H1 (cell line): ENCODE measurements at regions not wholly inside any gene's neighbourhood (a gene's known extent, or its start where the extent isn't known, plus 50 kb on each side); places are given as distances from the start of the nearest gene placed in this dataset.

Source experiments
- CTCF ChIA-PET: fragments of 300-600 bp; sonication (Branson Sonifier 250); formaldehyde crosslinking; loops from one replicate; lab custom pipeline; 2021; ENCODE audit not compliant: partially characterized antibody; lab: Charles Lee
- POLR2A ChIA-PET: fragments of 300-600 bp; sonication (Branson Sonifier 250); formaldehyde crosslinking; loops from one replicate; lab custom pipeline; 2021; ENCODE audit warnings: inconsistent platforms; ENCODE audit not compliant: partially characterized antibody; lab: Charles Lee
- DNase-seq, 2 experiments: peaks; one replicate each; pipeline versions ENCODE4 v3.0.0 to v3.0.0-alpha.2; 2010 to 2022; ENCODE audit warnings: low spot score in 2 of 2, low read depth in 1 of 2, mixed read lengths in 1 of 2
- FAIRE-seq: peaks from 2 replicates; lab custom pipeline; 2011; peaks lifted over from hg19 to GRCh38; lab: Jason Lieb, UNC
- H2AFZ ChIP-seq: 2 replicates; pipeline ENCODE4 v1.8.1; 2012; ENCODE audit warnings: low read length, inconsistent platforms
- H2AK5ac ChIP-seq: 2 replicates; pipeline ENCODE4 v1.6.1; 2013; ENCODE audit warnings: low read depth, low read length
- H2BK120ac ChIP-seq: replicated peaks from 2 replicates; pipeline ENCODE3; 2013; ENCODE audit warnings: low read depth, low read length, inconsistent platforms
- H2BK12ac ChIP-seq: 2 replicates; pipeline ENCODE4 v1.6.1; 2013; ENCODE audit warnings: low read depth, low read length
- H2BK15ac ChIP-seq: 2 replicates; pipeline ENCODE4 v1.6.1; 2013; ENCODE audit warnings: low read length
- H2BK20ac ChIP-seq: 2 replicates; pipeline ENCODE4 v1.6.1; 2013; ENCODE audit warnings: low read length
- H2BK5ac ChIP-seq: 2 replicates; pipeline ENCODE4 v1.6.1; 2013; ENCODE audit warnings: low read depth, low read length
- H3K14ac ChIP-seq: 2 replicates; pipeline ENCODE4 v1.6.1; 2013; ENCODE audit warnings: inconsistent platforms; ENCODE audit not compliant: insufficient read length
- H3K18ac ChIP-seq: 2 replicates; pipeline ENCODE4 v1.6.1; 2013; ENCODE audit warnings: low read length; ENCODE audit errors: extremely low read depth
- H3K23ac ChIP-seq: 2 replicates; pipeline ENCODE4 v1.6.1; 2013; ENCODE audit warnings: inconsistent platforms; ENCODE audit not compliant: insufficient read length
- H3K23me2 ChIP-seq: 2 replicates; pipeline ENCODE4 v1.6.1; 2013; ENCODE audit warnings: low read depth, low read length
- H3K27ac ChIP-seq: 2 replicates; pipeline ENCODE4 v1.6.1; 2011; ENCODE audit warnings: low read depth, low read length, inconsistent platforms
- H3K27me3 ChIP-seq, 4 experiments: replicated peaks in 1 of 4; 1 replicate in 1 of 4; 2 replicates in 3 of 4; pipeline versions ENCODE4 v1.6.1 to v1.8.1; 2011 to 2013; ENCODE audit warnings: low read length in 3 of 4, mild to moderate bottlenecking in 3 of 4, inconsistent platforms in 2 of 4, mixed read lengths in 2 of 4, moderate library complexity in 1 of 4; ENCODE audit not compliant: control insufficient read depth in 3 of 4, insufficient read depth in 3 of 4; ENCODE audit errors: extremely low read depth in 1 of 4
- H3K36me3 ChIP-seq, 4 experiments: 2 replicates each; pipeline versions ENCODE4 v1.6.1 to v1.8.1; 2011 to 2013; ENCODE audit warnings: mild to moderate bottlenecking in 4 of 4, low read length in 3 of 4, moderate library complexity in 2 of 4, control low read depth in 1 of 4, inconsistent platforms in 1 of 4; ENCODE audit not compliant: insufficient read depth in 4 of 4, control insufficient read depth in 2 of 4
- H3K4ac ChIP-seq: replicated peaks from 2 replicates; pipeline ENCODE3; 2013; ENCODE audit warnings: low read length, low read depth, mixed read lengths, inconsistent platforms; ENCODE audit not compliant: insufficient read length
- H3K4me1 ChIP-seq, 4 experiments: replicated peaks in 1 of 4; 1 replicate in 1 of 4; 2 replicates in 3 of 4; pipeline versions ENCODE4 v1.6.1 to v1.8.1; 2011 to 2013; ENCODE audit warnings: low read length in 3 of 4, inconsistent platforms in 2 of 4, mixed read lengths in 1 of 4; ENCODE audit not compliant: insufficient read depth in 4 of 4, control insufficient read depth in 3 of 4
- H3K4me2 ChIP-seq, 2 experiments: 2 replicates each; pipeline versions ENCODE4 v1.6.1 to v1.8.1; 2011 to 2013; ENCODE audit warnings: low read depth in 2 of 2, low read length in 2 of 2, control low read depth in 1 of 2, inconsistent platforms in 1 of 2, mild to moderate bottlenecking in 1 of 2; ENCODE audit not compliant: insufficient read depth in 1 of 2
- H3K4me3 ChIP-seq, 4 experiments: fragments of 200-600, 300-600 bp in 1 of 4; sonication (generic), shearing (Covaris generic), sonication (Bioruptor Twin) in 1 of 4; 2 replicates each; pipeline versions ENCODE4 v1.5.1 to v1.8.1; 2011 to 2016; ENCODE audit warnings: low read length in 4 of 4, low read depth in 3 of 4, control low read depth in 2 of 4, inconsistent platforms in 2 of 4, mild to moderate bottlenecking in 2 of 4, mixed read lengths in 1 of 4, moderate library complexity in 1 of 4; ENCODE audit not compliant: insufficient read depth in 2 of 4; ENCODE audit errors: extremely low read depth in 1 of 4
- H3K56ac ChIP-seq: replicated peaks from 2 replicates; pipeline ENCODE3; 2013; ENCODE audit warnings: low read depth, mild to moderate bottlenecking, mixed read lengths, low read length, inconsistent platforms; ENCODE audit not compliant: insufficient read length
- H3K79me1 ChIP-seq: 2 replicates; pipeline ENCODE4 v1.6.1; 2013; ENCODE audit warnings: low read depth, low read length, control low read depth
- H3K79me2 ChIP-seq, 2 experiments: 2 replicates each; pipeline versions ENCODE4 v1.6.1 to v1.8.1; 2012 to 2013; ENCODE audit warnings: low read length in 2 of 2, mild to moderate bottlenecking in 2 of 2, inconsistent platforms in 1 of 2; ENCODE audit not compliant: insufficient read depth in 2 of 2, control insufficient read depth in 1 of 2
- H3K9ac ChIP-seq, 4 experiments: replicated peaks in 1 of 4; 1 replicate in 1 of 4; 2 replicates in 3 of 4; pipeline versions ENCODE4 v1.6.1 to v1.8.1; 2011 to 2013; ENCODE audit warnings: low read depth in 3 of 4, low read length in 3 of 4, control low read depth in 2 of 4, mild to moderate bottlenecking in 2 of 4, moderate library complexity in 2 of 4, inconsistent platforms in 1 of 4; ENCODE audit errors: extremely low read depth in 1 of 4
- H3K9me3 ChIP-seq, 2 experiments: 2 replicates each; pipeline versions ENCODE4 v1.6.1 to v1.8.1; 2012 to 2013; ENCODE audit warnings: mild to moderate bottlenecking in 2 of 2, moderate library complexity in 2 of 2, control low read depth in 1 of 2, inconsistent platforms in 1 of 2, low read depth in 1 of 2, low read length in 1 of 2, mixed read lengths in 1 of 2; ENCODE audit not compliant: insufficient read depth in 2 of 2
- H4K20me1 ChIP-seq, 2 experiments: replicated peaks in 1 of 2; 2 replicates each; pipeline versions ENCODE3 to v1.8.1; 2011 to 2013; ENCODE audit warnings: inconsistent platforms in 2 of 2, low read length in 2 of 2, mild to moderate bottlenecking in 1 of 2; ENCODE audit not compliant: insufficient read depth in 2 of 2, control insufficient read depth in 1 of 2
- H4K5ac ChIP-seq: 2 replicates; pipeline ENCODE4 v1.6.1; 2013; ENCODE audit warnings: low read length, low read depth, mixed read lengths, inconsistent platforms; ENCODE audit not compliant: insufficient read length
- H4K8ac ChIP-seq: 2 replicates; pipeline ENCODE4 v1.8.0; 2013; ENCODE audit warnings: mild to moderate bottlenecking, moderate library complexity, low read length, inconsistent platforms; ENCODE audit not compliant: insufficient read depth; ENCODE audit errors: extremely low read depth
- H4K91ac ChIP-seq: replicated peaks from 2 replicates; pipeline ENCODE3; 2013; ENCODE audit warnings: low read length, mixed read lengths, inconsistent platforms; ENCODE audit not compliant: insufficient read length
- BCL11A ChIP-seq, 2 experiments: IDR thresholded peaks; one replicate each; pipeline ENCODE4 v1.6.1; 2011; ENCODE audit warnings: low read depth in 2 of 2, low read length in 2 of 2, mild to moderate bottlenecking in 2 of 2
- CBX5 ChIP-seq: fragments of 300-800, 300-1000 bp; sonication (generic); IDR thresholded peaks from 2 replicates; pipeline ENCODE4 v1.7.1; 2016; ENCODE audit warnings: antibody characterized with exemption, low read length, low read depth
- CTBP2 ChIP-seq: IDR thresholded peaks from 2 replicates; pipeline ENCODE4 v1.7.0; 2011; ENCODE audit warnings: borderline replicate concordance, mild to moderate bottlenecking, moderate library complexity, mixed read lengths, low read length; ENCODE audit not compliant: insufficient read depth, insufficient read length
- HDAC2 ChIP-seq, 2 experiments: fragments of 300-600 bp in 1 of 2; sonication (generic) in 1 of 2; IDR thresholded peaks; 2 replicates each; pipeline ENCODE4 v1.6.1; 2011 to 2012; ENCODE audit warnings: low read depth in 2 of 2, low read length in 2 of 2, mild to moderate bottlenecking in 2 of 2, moderate library complexity in 2 of 2, borderline replicate concordance in 1 of 2, inconsistent platforms in 1 of 2
- NRF1 ChIP-seq: IDR thresholded peaks from 2 replicates; pipeline ENCODE4 v1.6.1; 2011; ENCODE audit warnings: mild to moderate bottlenecking, low read depth, low read length, improper control_type of control experiment
- POLR2A ChIP-seq, 2 experiments: IDR thresholded peaks; 1 replicate in 1 of 2; 2 replicates in 1 of 2; pipeline ENCODE4 v1.6.1; 2011; ENCODE audit warnings: low read depth in 2 of 2, low read length in 2 of 2, mild to moderate bottlenecking in 2 of 2; ENCODE audit errors: control extremely low read depth in 1 of 2
- RAD21 ChIP-seq, 2 experiments: IDR thresholded peaks in 1 of 2; conservative IDR thresholded peaks in 1 of 2; 2 replicates each; pipeline ENCODE4 v1.6.1; 2011; ENCODE audit warnings: low read depth in 2 of 2, low read length in 2 of 2, improper control_type of control experiment in 1 of 2, inconsistent platforms in 1 of 2, mild to moderate bottlenecking in 1 of 2, moderate library complexity in 1 of 2
- SP1 ChIP-seq: IDR thresholded peaks from 2 replicates; pipeline ENCODE4 v1.6.1; 2011; ENCODE audit warnings: low read depth, low read length
- SP4 ChIP-seq: IDR thresholded peaks from 2 replicates; pipeline ENCODE4 v1.6.1; 2012; ENCODE audit warnings: low read length, inconsistent platforms
- SRF ChIP-seq: IDR thresholded peaks from 2 replicates; pipeline ENCODE4 v1.6.1; 2011; ENCODE audit warnings: mild to moderate bottlenecking, low read depth, low read length, moderate library complexity
- TEAD4 ChIP-seq: IDR thresholded peaks from 2 replicates; pipeline ENCODE4 v1.6.1; 2012; ENCODE audit warnings: low read depth, low read length, inconsistent platforms, mixed read lengths
- ZNF274 ChIP-seq: IDR thresholded peaks from 2 replicates; pipeline ENCODE4 v1.7.0; 2012; ENCODE audit warnings: low read length, borderline replicate concordance; ENCODE audit errors: extremely low read depth
- WGBS, 2 experiments: shearing (Covaris generic) in 1 of 2; methylation state at CpG; one replicate each; pipeline versions ENCODE4 v1.1.6 to v1.1.7; 2013 to 2015; ENCODE audit warnings: low lambda C conversion rate in 2 of 2, mixed read lengths in 2 of 2, inconsistent platforms in 1 of 2, low coverage in 1 of 2, missing lambda C conversion rate in 1 of 2; ENCODE audit not compliant: insufficient replicate concordance in 2 of 2, insufficient coverage in 1 of 2, insufficient read length in 1 of 2; ENCODE audit errors: extremely low coverage in 1 of 2, missing lambda C conversion rate in 1 of 2; 5-methylcytosine and 5-hydroxymethylcytosine counted together
- TF ChIP-seq, protein P1 (sequence below): IDR thresholded peaks from 2 replicates; pipeline ENCODE4 v1.6.1; 2012; ENCODE audit warnings: inconsistent platforms

DNA sequence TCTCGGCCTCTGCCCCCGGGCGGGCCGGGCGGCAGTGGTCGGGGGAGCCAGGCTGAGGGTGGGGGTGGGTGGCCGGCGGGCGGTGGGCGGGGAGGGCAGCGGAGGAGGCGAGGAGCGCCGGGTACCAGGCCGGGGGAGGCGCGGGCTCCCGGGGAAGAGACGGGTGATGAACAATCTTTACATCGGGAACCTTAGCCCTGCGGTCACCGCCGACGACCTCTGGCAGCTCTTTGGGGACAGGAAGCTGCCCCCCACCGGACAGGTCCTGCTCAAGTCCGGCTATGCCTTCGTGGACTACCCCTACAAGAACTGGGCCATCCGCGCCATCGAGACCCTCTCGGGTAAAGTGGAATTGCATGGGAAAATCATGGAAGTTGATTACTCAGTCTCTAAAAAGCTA is 112.5 kb downstream of the NBPF12 start:
- H3K4ac ChIP-seq, result no peak overlapping the region
- H2BK12ac ChIP-seq, result no peak overlapping the region
- no peak overlapping the region for H2BK5ac ChIP-seq
- H3K9me3 ChIP-seq, result no peaks in the 10 kb centered on the region
- no peak overlapping the region for H2AK5ac ChIP-seq
- H2BK20ac ChIP-seq, result no peak overlapping the region
- H3K79me2 ChIP-seq, result no peaks in the 10 kb centered on the region
- no peak overlapping the region for H3K4me2 ChIP-seq
- POLR2A ChIA-PET, result interaction anchor here (1.1 to 5.9 kb wide), 2 partner anchors 34 kb away, joined by 5 to 22 read pairs; no protein-coding TSS in a partner anchor
- no peak overlapping the region for H2AFZ ChIP-seq
- no peaks in the 10 kb centered on the region for H3K23me2 ChIP-seq
- DNase-seq (no peak), FAIRE-seq (no peak)
- H3K56ac ChIP-seq, result no peak overlapping the region
- H3K27ac ChIP-seq, result no peak overlapping the region
- no peaks in the 10 kb centered on the region for H4K20me1 ChIP-seq
- H3K9ac ChIP-seq, result no peak overlapping the region
- H3K4me3 ChIP-seq, result no peak overlapping the region
- no peak overlapping the region for H3K23ac ChIP-seq
- H4K8ac ChIP-seq, result no peak overlapping the region
- 96% methylated on average over 20 of the region's 31 CpGs; no CpG with 5 or more reads in 1 of the 2 experiments for WGBS, 2 experiments
- TF ChIP-seq ZNF274 (no peak), TEAD4 (no peak), POLR2A (IDR thresholded peaks at IDR 0.05; ENCODE audit: control extremely low read depth in 1 of 2, low read depth in 2 of 2, low read length in 2 of 2) (no peak), CBX5 (no peak), HDAC2 (IDR thresholded peaks at IDR 0.05; ENCODE audit: borderline replicate concordance in 1 of 2, low read depth in 2 of 2, low read length in 2 of 2) (no peak), SRF (no peak), NRF1 (no peak), CTBP2 (no peak), BCL11A (IDR thresholded peaks at IDR 0.05; ENCODE audit: low read depth in 2 of 2, low read length in 2 of 2) (no peak), SP4 (no peak), SP1 (no peak), RAD21 (IDR thresholded peaks at IDR 0.05 in 1 of 2, conservative IDR thresholded peaks at IDR 0.05 in 1 of 2; ENCODE audit: low read depth in 2 of 2, low read length in 2 of 2) (no peak)
- TF ChIP-seq, protein P1, sequence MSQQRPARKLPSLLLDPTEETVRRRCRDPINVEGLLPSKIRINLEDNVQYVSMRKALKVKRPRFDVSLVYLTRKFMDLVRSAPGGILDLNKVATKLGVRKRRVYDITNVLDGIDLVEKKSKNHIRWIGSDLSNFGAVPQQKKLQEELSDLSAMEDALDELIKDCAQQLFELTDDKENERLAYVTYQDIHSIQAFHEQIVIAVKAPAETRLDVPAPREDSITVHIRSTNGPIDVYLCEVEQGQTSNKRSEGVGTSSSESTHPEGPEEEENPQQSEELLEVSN, result no peak
- H3K27me3 ChIP-seq, result no peaks in the 10 kb centered on the region
- no peak overlapping the region for H2BK15ac ChIP-seq
- H3K4me1 ChIP-seq, result no peaks in the 10 kb centered on the region
- no peak overlapping the region for H4K91ac ChIP-seq
- no peaks in the 10 kb centered on the region for H3K36me3 ChIP-seq
- H2BK120ac ChIP-seq, result no peak overlapping the region
- H4K5ac ChIP-seq, result no peak overlapping the region
- H3K79me1 ChIP-seq, result no peaks in the 10 kb centered on the region
- H3K18ac ChIP-seq, result no peak overlapping the region
- H3K14ac ChIP-seq, result no peak overlapping the region
- CTCF ChIA-PET, result interaction anchor here (1.5 kb wide), 1 partner anchor 10 kb away, joined by 3 read pairs; no protein-coding TSS in a partner anchor
